CD4-positive, alpha-beta memory T cell (primary cell): ENCODE measurements at regions not wholly inside any gene's neighbourhood (a gene's known extent, or its start where the extent isn't known, plus 50 kb on each side); places are given as distances from the start of the nearest gene placed in this dataset.

Experiments used
- CTCF ChIA-PET: fragments of 350-600 bp; sonication (Branson Sonifier 250); formaldehyde crosslinking; loops from one replicate; lab custom pipeline; 2021; ENCODE audit warnings: inconsistent platforms; ENCODE audit not compliant: partially characterized antibody; lab: Charles Lee
- POLR2A ChIA-PET: fragments of 350-600 bp; sonication (Branson Sonifier 250); formaldehyde crosslinking; loops from one replicate; lab custom pipeline; 2021; ENCODE audit not compliant: partially characterized antibody; lab: Charles Lee
- DNase-seq, 5 donors: peaks; one replicate each; pipeline versions ENCODE4 v3.0.0 to v3.0.0-alpha.2; 2020 to 2022; ENCODE audit warnings: mixed read lengths in 1 of 5
- H3K27ac ChIP-seq: one replicate; pipeline ENCODE4 v1.7.0; 2013; ENCODE audit warnings: low read depth, low read length
- H3K27me3 ChIP-seq: 2 replicates; pipeline ENCODE4 v1.7.0; 2013; ENCODE audit warnings: mild to moderate bottlenecking, low read length, moderate library complexity; ENCODE audit not compliant: insufficient read depth
- H3K36me3 ChIP-seq: 2 replicates; pipeline ENCODE4 v1.7.0; 2013; ENCODE audit warnings: mild to moderate bottlenecking, low read length, moderate library complexity; ENCODE audit not compliant: insufficient read depth
- H3K4me1 ChIP-seq: 2 replicates; pipeline ENCODE4 v1.7.0; 2013; ENCODE audit warnings: mild to moderate bottlenecking, low read length, moderate library complexity; ENCODE audit not compliant: insufficient read depth
- H3K4me3 ChIP-seq, 2 donors: one replicate each; pipeline ENCODE4 v1.7.0; 2013; ENCODE audit warnings: low read length in 2 of 2, mild to moderate bottlenecking in 1 of 2
- H3K9me3 ChIP-seq, 2 donors: one replicate each; pipeline ENCODE4 v1.7.0; 2013; ENCODE audit warnings: low read length in 2 of 2, control low read depth in 1 of 2; ENCODE audit not compliant: control insufficient read depth in 1 of 2
- H3K27ac Mint-ChIP-seq, 7 donors: one replicate each; pipeline ENCODE4 v1.8.0; 2020 to 2021; ENCODE audit warnings: mixed read lengths in 7 of 7, mild to moderate bottlenecking in 6 of 7, inconsistent platforms in 3 of 7, moderate library complexity in 3 of 7
- H3K27me3 Mint-ChIP-seq, 2 donors: one replicate each; pipeline ENCODE4 v1.8.0; 2020 to 2021; ENCODE audit warnings: mixed read lengths in 2 of 2
- H3K36me3 Mint-ChIP-seq, 2 donors: one replicate each; pipeline ENCODE4 v1.8.0; 2020 to 2021; ENCODE audit warnings: mixed read lengths in 2 of 2, inconsistent platforms in 1 of 2, mild to moderate bottlenecking in 1 of 2
- H3K4me1 Mint-ChIP-seq, 4 donors: one replicate each; pipeline ENCODE4 v1.8.0; 2020 to 2021; ENCODE audit warnings: mixed read lengths in 4 of 4, mild to moderate bottlenecking in 1 of 4
- H3K4me3 Mint-ChIP-seq, 8 donors: one replicate each; pipeline ENCODE4 v1.8.0; 2020 to 2021; ENCODE audit warnings: mixed read lengths in 8 of 8, mild to moderate bottlenecking in 7 of 8, moderate library complexity in 6 of 8, inconsistent platforms in 3 of 8
- H3K9me3 Mint-ChIP-seq, 8 donors: one replicate each; pipeline ENCODE4 v1.8.0; 2020 to 2021; ENCODE audit warnings: mixed read lengths in 8 of 8, mild to moderate bottlenecking in 5 of 8, inconsistent platforms in 3 of 8, moderate library complexity in 1 of 8
- intact Hi-C: fragments of 100-400 bp; cut with micrococcal nuclease; formaldehyde crosslinking; loops from one replicate; pipeline ENCODE4 v1.15.1; 2023

DNA sequence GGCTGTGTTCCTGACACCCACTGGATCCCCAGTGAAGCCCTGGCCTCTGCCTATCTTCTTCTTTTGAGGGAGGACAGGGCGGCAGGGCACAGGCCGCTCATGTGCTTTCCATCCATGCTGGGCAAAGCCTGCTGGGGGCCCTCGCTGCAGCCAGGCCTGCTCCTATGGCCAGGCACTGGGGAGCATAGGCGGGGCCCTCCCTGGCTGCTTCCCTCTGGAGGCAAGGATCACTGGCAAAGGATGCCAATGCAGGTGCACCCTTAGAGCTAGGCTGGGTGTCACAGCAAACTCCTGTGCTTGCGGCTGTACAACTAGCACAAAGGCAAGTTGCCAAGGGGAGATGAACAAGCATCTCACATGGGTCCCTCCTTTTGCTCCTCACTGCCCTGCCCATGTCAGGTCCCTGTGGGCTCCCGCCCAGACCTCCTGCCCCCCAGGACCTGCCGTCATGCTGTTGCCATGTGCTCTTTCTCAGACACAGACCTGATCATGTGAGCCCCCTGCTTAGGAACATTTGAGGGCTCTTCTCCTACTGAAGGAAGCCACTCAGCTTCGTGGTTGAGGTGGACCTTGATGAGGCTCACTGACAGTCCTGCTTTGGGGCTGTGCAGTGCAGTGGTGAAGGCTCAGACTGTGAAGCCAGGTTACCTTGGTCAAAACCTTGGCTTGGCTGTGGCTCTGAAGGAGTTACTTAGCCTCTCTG, 393.6 kb downstream of the PTPRU start:
- ChIA-PET CTCF (no interaction called here), POLR2A (no interaction called here)
- Histone ChIP-seq H3K9me3 (no peaks in the 10 kb centered on the region), H3K36me3 (no peaks in the 10 kb centered on the region), H3K27ac (no peak overlapping the region), H3K4me3 (no peak overlapping the region), H3K4me1 (no peaks in the 10 kb centered on the region), H3K27me3 (no peaks in the 10 kb centered on the region)
- peaks cover 6 to 10% of the 10 kb centered on the region in 2 donors for H3K27me3 Mint-ChIP-seq
- intact Hi-C loops, result no loop called here
- H3K4me3 Mint-ChIP-seq, result no peak overlapping the region
- no peaks in the 10 kb centered on the region for H3K4me1 Mint-ChIP-seq
- H3K9me3 Mint-ChIP-seq, result peaks cover 0 to 8% (median under 1%) of the 10 kb centered on the region in 8 donors
- no peaks in the 10 kb centered on the region for H3K36me3 Mint-ChIP-seq
- H3K27ac Mint-ChIP-seq, result no peak overlapping the region
- DNase-seq, result no peak

DNA sequence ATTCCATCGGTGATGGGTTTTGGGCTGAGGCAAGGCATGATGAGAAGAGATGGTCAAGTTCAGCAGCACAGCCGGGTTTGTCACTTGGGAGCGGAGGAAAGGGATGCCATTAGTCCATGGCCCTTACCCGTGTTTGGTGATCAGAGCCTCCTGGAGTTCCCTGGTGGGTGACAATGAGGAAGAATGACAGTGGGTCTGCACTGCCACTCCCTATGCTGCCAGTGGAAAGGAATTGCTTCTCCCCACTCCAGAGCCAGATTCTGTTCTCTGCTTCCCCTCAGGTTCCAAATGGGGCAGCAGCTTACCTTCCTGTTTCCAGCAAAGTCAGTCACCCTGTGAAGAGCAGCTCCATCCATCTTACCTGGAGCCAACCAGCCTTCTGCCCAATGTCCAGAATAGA, 393.1 kb downstream of the PTPRU start:
- Mint-ChIP-seq H3K36me3 (no peaks in the 10 kb centered on the region), H3K27me3 (peaks cover 6 to 10% of the 10 kb centered on the region in 2 donors), H3K4me3 (no peak overlapping the region), H3K9me3 (peaks cover 0 to 8% (median under 1%) of the 10 kb centered on the region in 8 donors), H3K4me1 (no peaks in the 10 kb centered on the region), H3K27ac (no peak overlapping the region)
- H3K9me3 ChIP-seq, result no peaks in the 10 kb centered on the region
- no peak overlapping the region for H3K4me3 ChIP-seq
- intact Hi-C loops, result no loop called here
- H3K27ac ChIP-seq, result no peak overlapping the region
- ChIA-PET CTCF (no interaction called here), POLR2A (no interaction called here)
- no peaks in the 10 kb centered on the region for H3K36me3 ChIP-seq
- no peaks in the 10 kb centered on the region for H3K27me3 ChIP-seq
- H3K4me1 ChIP-seq, result no peaks in the 10 kb centered on the region
- no peak for DNase-seq

DNA sequence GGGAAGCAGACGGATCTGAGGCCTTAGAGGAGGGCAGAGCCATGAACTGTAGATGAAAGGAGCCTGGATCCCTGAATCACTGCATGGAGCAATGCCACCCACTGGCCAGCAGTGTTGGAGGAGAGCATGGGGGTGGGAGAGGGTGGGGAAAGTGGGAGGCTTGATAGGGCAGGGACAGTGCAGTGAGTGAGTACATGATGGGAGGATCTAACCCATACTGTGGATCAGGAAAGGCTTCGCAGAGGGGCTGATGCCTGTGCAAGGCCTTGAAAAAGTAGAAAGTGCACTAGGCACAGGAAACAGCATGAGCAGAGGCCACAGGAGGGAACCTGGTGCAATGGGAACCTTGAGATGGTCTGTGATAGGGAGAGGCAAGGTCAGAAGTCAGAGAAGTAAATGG, 391.9 kb downstream of the PTPRU start:
- Mint-ChIP-seq H3K27ac (no peak overlapping the region), H3K36me3 (no peaks in the 10 kb centered on the region), H3K4me3 (no peak overlapping the region), H3K4me1 (no peaks in the 10 kb centered on the region), H3K27me3 (peaks cover 4 to 6% of the 10 kb centered on the region in 2 donors), H3K9me3 (peaks cover 0 to 8% (median under 1%) of the 10 kb centered on the region in 8 donors)
- Histone ChIP-seq H3K36me3 (no peaks in the 10 kb centered on the region), H3K4me1 (no peaks in the 10 kb centered on the region), H3K4me3 (no peak overlapping the region), H3K27me3 (no peaks in the 10 kb centered on the region), H3K27ac (no peak overlapping the region), H3K9me3 (no peaks in the 10 kb centered on the region)
- ChIA-PET CTCF (no interaction called here), POLR2A (no interaction called here)
- DNase-seq, result no peak
- intact Hi-C loops, result no loop called here

DNA sequence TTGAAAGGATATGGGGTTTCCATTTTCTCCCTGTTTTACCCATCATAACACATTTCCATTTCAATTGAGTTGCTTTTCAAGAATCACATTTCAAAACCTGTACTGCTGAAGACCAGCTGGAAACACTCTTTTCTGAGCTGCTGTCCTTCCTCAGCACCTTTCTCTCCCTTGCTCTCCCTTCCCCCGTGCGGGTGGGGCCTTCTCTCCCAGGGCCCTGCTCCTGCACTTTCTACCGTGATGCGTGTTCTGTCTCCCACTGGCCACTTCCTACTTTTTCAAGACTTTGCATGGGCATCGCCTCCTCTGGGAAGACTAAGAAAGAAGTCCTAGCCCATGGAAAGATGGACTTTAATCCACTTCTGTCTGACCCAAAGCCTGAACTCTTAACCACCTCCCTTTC, 390.4 kb downstream of the PTPRU start:
- no peak overlapping the region for H3K4me3 Mint-ChIP-seq
- DNase-seq, result no peak
- no peaks in the 10 kb centered on the region for H3K9me3 ChIP-seq

DNA sequence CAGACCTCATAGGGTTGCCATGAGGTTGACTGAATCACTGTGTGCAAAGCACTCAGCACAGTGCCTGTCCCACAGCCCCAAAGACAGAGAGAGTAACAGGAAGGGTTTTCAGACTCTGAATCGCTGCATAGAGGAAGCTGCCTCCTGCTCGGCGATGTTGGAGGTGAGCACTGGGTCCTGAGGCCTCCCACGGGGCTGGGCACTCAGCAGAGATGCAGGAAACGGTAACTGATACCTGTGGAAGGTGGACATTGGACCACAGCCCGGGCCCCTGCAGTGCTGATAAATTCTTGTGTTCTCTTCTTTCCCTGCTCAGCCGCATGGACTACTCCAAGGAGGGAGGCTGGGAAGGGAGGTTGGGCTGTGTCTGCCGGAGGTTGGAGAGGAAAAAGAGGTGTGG, 389.7 kb downstream of the PTPRU start:
- Histone ChIP-seq H3K4me3 (no peak overlapping the region), H3K27me3 (no peaks in the 10 kb centered on the region), H3K36me3 (no peaks in the 10 kb centered on the region), H3K27ac (no peak overlapping the region), H3K9me3 (no peaks in the 10 kb centered on the region), H3K4me1 (no peaks in the 10 kb centered on the region)
- no peak for DNase-seq
- H3K27ac Mint-ChIP-seq, result no peak overlapping the region
- ChIA-PET POLR2A (no interaction called here), CTCF (no interaction called here)
- H3K36me3 Mint-ChIP-seq, result no peaks in the 10 kb centered on the region
- peaks cover 0 to 8% (median under 1%) of the 10 kb centered on the region in 8 donors for H3K9me3 Mint-ChIP-seq
- intact Hi-C loops, result no loop called here
- no peak overlapping the region for H3K4me3 Mint-ChIP-seq
- H3K4me1 Mint-ChIP-seq, result no peaks in the 10 kb centered on the region
- H3K27me3 Mint-ChIP-seq, result peaks cover 6 to 8% of the 10 kb centered on the region in 2 donors

More for the DNA sequence above, 390.4 kb downstream of the PTPRU start:
- H3K27ac Mint-ChIP-seq, result no peak overlapping the region
- intact Hi-C loops, result no loop called here
- no peaks in the 10 kb centered on the region for H3K27me3 ChIP-seq
- POLR2A ChIA-PET, result no interaction called here
- H3K4me1 Mint-ChIP-seq, result no peaks in the 10 kb centered on the region
- no peak overlapping the region for H3K4me3 ChIP-seq
- no peaks in the 10 kb centered on the region for H3K36me3 ChIP-seq
- peaks cover 5 to 7% of the 10 kb centered on the region in 2 donors for H3K27me3 Mint-ChIP-seq
- peaks cover 0 to 8% (median under 1%) of the 10 kb centered on the region in 8 donors for H3K9me3 Mint-ChIP-seq
- no peaks in the 10 kb centered on the region for H3K36me3 Mint-ChIP-seq
- CTCF ChIA-PET, result interaction anchor here (0.7 kb wide), 1 partner anchor 829 kb away, joined by 3 read pairs; no protein-coding TSS in a partner anchor
- H3K27ac ChIP-seq, result no peak overlapping the region
- H3K4me1 ChIP-seq, result no peaks in the 10 kb centered on the region

DNA sequence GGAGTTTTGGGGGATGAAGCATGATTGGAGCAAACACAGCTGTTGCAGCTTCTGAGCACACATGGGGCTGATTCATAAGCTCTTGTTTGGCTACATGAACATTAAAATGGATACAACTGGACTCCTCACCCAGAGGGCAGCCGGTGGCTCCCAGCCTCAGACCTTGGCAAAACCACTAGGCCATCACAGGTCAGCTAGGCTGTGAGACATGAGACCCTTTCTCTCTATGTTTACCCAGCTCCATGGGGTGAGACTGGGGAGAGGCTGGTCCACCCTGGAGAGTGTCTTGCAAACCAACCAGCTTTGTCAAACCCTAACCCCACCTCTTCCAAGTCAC, 388.7 kb downstream of the PTPRU start:
- intact Hi-C loops, result no loop called here
- H3K27ac Mint-ChIP-seq, result no peak overlapping the region
- ChIA-PET POLR2A (no interaction called here), CTCF (no interaction called here)
- Histone ChIP-seq H3K36me3 (no peaks in the 10 kb centered on the region), H3K4me1 (no peaks in the 10 kb centered on the region), H3K4me3 (no peak overlapping the region), H3K27ac (no peak overlapping the region), H3K9me3 (no peaks in the 10 kb centered on the region), H3K27me3 (no peaks in the 10 kb centered on the region)
- H3K4me3 Mint-ChIP-seq, result no peak overlapping the region
- peaks cover 0 to 8% (median under 1%) of the 10 kb centered on the region in 8 donors for H3K9me3 Mint-ChIP-seq
- no peaks in the 10 kb centered on the region for H3K4me1 Mint-ChIP-seq
- H3K36me3 Mint-ChIP-seq, result no peaks in the 10 kb centered on the region
- no peak for DNase-seq
- peaks cover 6 to 8% of the 10 kb centered on the region in 2 donors for H3K27me3 Mint-ChIP-seq

DNA sequence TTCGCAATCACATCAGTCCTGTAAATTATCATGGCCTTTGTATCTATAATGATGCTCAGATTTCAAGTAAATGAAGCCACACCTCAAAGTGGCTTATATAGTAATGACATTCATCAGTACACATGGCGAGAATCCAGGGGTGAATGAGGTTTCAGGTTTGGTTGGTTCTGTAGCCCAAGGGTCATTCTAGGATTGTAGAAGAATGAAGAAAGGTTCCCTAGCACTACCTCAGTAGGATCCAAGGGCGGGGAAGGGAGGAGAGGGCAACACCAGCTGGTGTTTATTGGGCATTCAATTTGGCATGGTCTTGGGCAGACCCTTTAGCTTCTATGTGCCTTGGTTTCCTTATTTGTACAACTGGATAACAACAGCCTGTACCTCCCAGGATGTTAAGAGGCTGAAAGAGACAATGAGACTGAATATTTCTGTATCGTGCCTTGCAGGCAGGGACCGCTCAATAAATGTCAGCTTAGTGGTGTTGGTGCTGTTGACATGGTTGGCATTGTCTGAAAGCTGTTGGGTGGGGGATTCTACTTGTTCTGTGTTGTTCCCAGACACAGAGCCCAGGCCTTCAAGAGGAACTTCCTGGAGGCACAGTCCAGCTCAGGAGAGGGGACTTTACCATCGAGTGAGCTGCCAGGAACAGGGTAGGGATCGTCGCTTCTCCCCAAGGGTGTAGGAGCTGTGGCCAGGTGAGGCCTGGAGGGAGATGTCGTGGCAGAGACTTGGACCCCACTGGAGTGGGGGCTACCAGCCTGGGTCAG, 388.2 kb downstream of the PTPRU start:
- intact Hi-C loops, result no loop called here
- H3K36me3 Mint-ChIP-seq, result no peaks in the 10 kb centered on the region
- DNase-seq, result no peak
- no peak overlapping the region for H3K27ac Mint-ChIP-seq
- POLR2A ChIA-PET, result no interaction called here
- peaks cover 5 to 8% of the 10 kb centered on the region in 2 donors for H3K27me3 Mint-ChIP-seq
- no peaks in the 10 kb centered on the region for H3K27me3 ChIP-seq
- no peaks in the 10 kb centered on the region for H3K36me3 ChIP-seq
- H3K4me1 ChIP-seq, result no peaks in the 10 kb centered on the region
- no peak overlapping the region for H3K4me3 Mint-ChIP-seq
- CTCF ChIA-PET, result no interaction called here
- no peaks in the 10 kb centered on the region for H3K9me3 ChIP-seq
- no peaks in the 10 kb centered on the region for H3K4me1 Mint-ChIP-seq
- H3K4me3 ChIP-seq, result no peak overlapping the region
- no peak overlapping the region for H3K27ac ChIP-seq
- peaks cover 0 to 10% (median under 1%) of the 10 kb centered on the region in 8 donors for H3K9me3 Mint-ChIP-seq
